A673 (cell line): ENCODE measurements at regions not wholly inside any gene's neighbourhood (a gene's known extent, or its start where the extent isn't known, plus 50 kb on each side); places are given as distances from the start of the nearest gene placed in this dataset.

ENCODE experiments used
- EZH2 ChIP-seq: fragments of 200-600 bp; sonication (generic); IDR thresholded peaks from 2 replicates; pipeline ENCODE4 v1.6.1; 2017; ENCODE audit warnings: borderline replicate concordance, low read depth, mild to moderate bottlenecking, mixed read lengths, antibody characterized with exemption, low read length; ENCODE audit not compliant: poor library complexity, severe bottlenecking
- TF ChIP-seq, protein P1 (sequence below): fragments of 300-800, 200-600 bp; sonication (generic); conservative IDR thresholded peaks from 2 replicates; pipeline ENCODE4 v1.5.1; 2017; ENCODE audit warnings: low read depth, mild to moderate bottlenecking, antibody characterized with exemption, low read length, moderate library complexity, mixed read lengths

DNA sequence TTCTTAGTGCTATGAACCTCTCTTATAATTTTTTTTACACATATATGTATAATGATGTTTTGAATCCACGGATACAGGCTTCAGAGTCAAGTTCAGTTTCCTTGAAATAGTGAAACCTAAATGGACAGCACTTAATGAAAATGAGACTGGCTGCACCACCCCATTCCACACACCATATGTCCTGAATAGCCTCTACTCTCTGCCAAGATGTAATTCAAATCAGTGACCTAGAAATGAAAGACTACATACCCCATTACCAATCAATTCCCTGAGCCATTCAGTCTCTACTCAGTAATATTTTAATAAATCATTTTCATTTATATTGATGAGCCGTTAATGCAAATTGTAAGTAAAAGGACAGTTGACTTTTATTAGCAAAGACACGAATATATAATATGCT lies 614.9 kb upstream of the TMPRSS15 start:
- no peak for TF ChIP-seq EZH2
- TF ChIP-seq, protein P1, sequence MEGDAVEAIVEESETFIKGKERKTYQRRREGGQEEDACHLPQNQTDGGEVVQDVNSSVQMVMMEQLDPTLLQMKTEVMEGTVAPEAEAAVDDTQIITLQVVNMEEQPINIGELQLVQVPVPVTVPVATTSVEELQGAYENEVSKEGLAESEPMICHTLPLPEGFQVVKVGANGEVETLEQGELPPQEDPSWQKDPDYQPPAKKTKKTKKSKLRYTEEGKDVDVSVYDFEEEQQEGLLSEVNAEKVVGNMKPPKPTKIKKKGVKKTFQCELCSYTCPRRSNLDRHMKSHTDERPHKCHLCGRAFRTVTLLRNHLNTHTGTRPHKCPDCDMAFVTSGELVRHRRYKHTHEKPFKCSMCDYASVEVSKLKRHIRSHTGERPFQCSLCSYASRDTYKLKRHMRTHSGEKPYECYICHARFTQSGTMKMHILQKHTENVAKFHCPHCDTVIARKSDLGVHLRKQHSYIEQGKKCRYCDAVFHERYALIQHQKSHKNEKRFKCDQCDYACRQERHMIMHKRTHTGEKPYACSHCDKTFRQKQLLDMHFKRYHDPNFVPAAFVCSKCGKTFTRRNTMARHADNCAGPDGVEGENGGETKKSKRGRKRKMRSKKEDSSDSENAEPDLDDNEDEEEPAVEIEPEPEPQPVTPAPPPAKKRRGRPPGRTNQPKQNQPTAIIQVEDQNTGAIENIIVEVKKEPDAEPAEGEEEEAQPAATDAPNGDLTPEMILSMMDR: no peak
